Urinary bladder (tissue), 3 donors: ENCODE measurements at regions not wholly inside any gene's neighbourhood (a gene's known extent, or its start where the extent isn't known, plus 50 kb on each side); places are given as distances from the start of the nearest gene placed in this dataset.
"Not testable (repeated sequence)": the region's sequence is repeated elsewhere in the genome, so short reads cannot be mapped to it uniquely, and the experiment has no call there.

Experiments
- DNase-seq: peaks from one replicate; pipeline ENCODE4 v3.0.0-alpha.2; 2015; ENCODE audit errors: extremely low spot score
- H3K27ac ChIP-seq: one replicate; pipeline ENCODE4 v1.5.1; 2013; ENCODE audit warnings: low read depth, mild to moderate bottlenecking, moderate library complexity
- H3K36me3 ChIP-seq: one replicate; pipeline ENCODE4 v1.6.1; 2013; ENCODE audit warnings: mild to moderate bottlenecking, moderate library complexity; ENCODE audit not compliant: insufficient read depth
- H3K4me1 ChIP-seq: one replicate; pipeline ENCODE4 v1.6.1; 2013; ENCODE audit warnings: mild to moderate bottlenecking, moderate library complexity; ENCODE audit not compliant: insufficient read depth
- H3K4me3 ChIP-seq: one replicate; pipeline ENCODE4 v1.5.1; 2013; ENCODE audit warnings: low read depth, low read length
- WGBS: extraction: QIAGEN DNeasy Blood & Tissue Kit; methylation state at CpG from one replicate; pipeline ENCODE4 v1.1.7; 2013; 5-methylcytosine and 5-hydroxymethylcytosine counted together
- donor health status: healthy with polysubstance abuse.
- donor health status: healthy.

GRCh38 chr2:111239581-111240249 is 119.0 kb downstream of the BCL2L11 start:
- no peak for DNase-seq
- H3K36me3 ChIP-seq = no peaks in the 10 kb centered on the region
- no peak overlapping the region for H3K27ac ChIP-seq
- H3K4me1 ChIP-seq = no peaks in the 10 kb centered on the region
- H3K4me3 ChIP-seq = no peak overlapping the region
- WGBS = 96% methylated on average over 3 of the region's 3 CpGs

- Histone ChIP-seq H3K4me1 (no peaks in the 10 kb centered on the region), H3K4me3 (no peak overlapping the region), H3K36me3 (no peaks in the 10 kb centered on the region), H3K27ac (no peak overlapping the region)
- DNase-seq = no peak
Measured at GRCh38 chr2:111243295-111243694, 122.6 kb downstream of the BCL2L11 start.

- no peaks in the 10 kb centered on the region for H3K36me3 ChIP-seq
Measured at GRCh38 chr2:111244864-111245263, 124.2 kb downstream of the BCL2L11 start.

GRCh38 chr2:111246620-111247061 is 125.9 kb downstream of the BCL2L11 start:
- Histone ChIP-seq H3K4me3 (no peak overlapping the region), H3K4me1 (no peaks in the 10 kb centered on the region), H3K36me3 (no peaks in the 10 kb centered on the region), H3K27ac (no peak overlapping the region)
- WGBS = 79% methylated on average over 4 of the region's 4 CpGs
- no peak for DNase-seq

More at GRCh38 chr2:111244864-111245263, 124.2 kb downstream of the BCL2L11 start:
- DNase-seq = no peak
- H3K4me3 ChIP-seq = no peak overlapping the region
- WGBS = 95% methylated on average over 3 of the region's 3 CpGs
- H3K4me1 ChIP-seq = no peaks in the 10 kb centered on the region
- H3K27ac ChIP-seq = no peak overlapping the region

- WGBS = 95% methylated on average over 2 of the region's 2 CpGs
- no peak for DNase-seq
- no peak overlapping the region for H3K27ac ChIP-seq
- H3K4me3 ChIP-seq = no peak overlapping the region
- no peaks in the 10 kb centered on the region for H3K4me1 ChIP-seq
- H3K36me3 ChIP-seq = no peaks in the 10 kb centered on the region
Measured at GRCh38 chr2:111247491-111247890, 126.8 kb downstream of the BCL2L11 start.

GRCh38 chr2:111249806-111250205 is 129.1 kb downstream of the BCL2L11 start:
- Histone ChIP-seq H3K4me3 (no peak overlapping the region), H3K4me1 (no peaks in the 10 kb centered on the region), H3K36me3 (no peaks in the 10 kb centered on the region), H3K27ac (no peak overlapping the region)
- no peak for DNase-seq

- DNase-seq = no peak
- no peak overlapping the region for H3K4me3 ChIP-seq
Measured at GRCh38 chr2:111250448-111251030, 129.8 kb downstream of the BCL2L11 start.

GRCh38 chr2:111251711-111252110 is 131.0 kb downstream of the BCL2L11 start:
- no peak for DNase-seq
- no peaks in the 10 kb centered on the region for H3K4me1 ChIP-seq
- no peak overlapping the region for H3K27ac ChIP-seq
- WGBS = 74% methylated on average over 3 of the region's 3 CpGs
- no peak overlapping the region for H3K4me3 ChIP-seq
- H3K36me3 ChIP-seq = no peaks in the 10 kb centered on the region

More at GRCh38 chr2:111250448-111251030, 129.8 kb downstream of the BCL2L11 start:
- Histone ChIP-seq H3K4me1 (no peaks in the 10 kb centered on the region), H3K36me3 (no peaks in the 10 kb centered on the region), H3K27ac (no peak overlapping the region)
- 64% methylated on average over 1 of the region's 1 CpG for WGBS

GRCh38 chr2:111252436-111252835 is 131.7 kb downstream of the BCL2L11 start:
- H3K36me3 ChIP-seq = no peaks in the 10 kb centered on the region
- H3K4me3 ChIP-seq = no peak overlapping the region
- no peaks in the 10 kb centered on the region for H3K4me1 ChIP-seq
- no peak for DNase-seq
- no peak overlapping the region for H3K27ac ChIP-seq

GRCh38 chr2:111254916-111255315 is 134.2 kb downstream of the BCL2L11 start:
- not testable (repeated sequence) for DNase-seq, H3K36me3 ChIP-seq, H3K27ac ChIP-seq, H3K4me3 ChIP-seq, H3K4me1 ChIP-seq
- 81% methylated on average over 5 of the region's 6 CpGs for WGBS

GRCh38 chr2:111256628-111257027 is 135.9 kb downstream of the BCL2L11 start:
- WGBS = 60% methylated on average over 1 of the region's 1 CpG
- H3K4me1 ChIP-seq, H3K36me3 ChIP-seq, DNase-seq, H3K4me3 ChIP-seq, H3K27ac ChIP-seq: not testable (repeated sequence)

GRCh38 chr2:111257607-111258006 is 136.9 kb downstream of the BCL2L11 start:
- not testable (repeated sequence) for H3K4me3 ChIP-seq, H3K36me3 ChIP-seq, H3K4me1 ChIP-seq, H3K27ac ChIP-seq, DNase-seq
- 94% methylated on average over 1 of the region's 1 CpG for WGBS

- not testable (repeated sequence) for H3K27ac ChIP-seq, H3K4me3 ChIP-seq, H3K4me1 ChIP-seq, H3K36me3 ChIP-seq, DNase-seq
- 94% methylated on average over 1 of the region's 1 CpG for WGBS
Measured at GRCh38 chr2:111258318-111258717, 137.6 kb downstream of the BCL2L11 start.

GRCh38 chr2:111262627-111263379 is 142.1 kb downstream of the BCL2L11 start:
- H3K27ac ChIP-seq, DNase-seq, H3K4me1 ChIP-seq, H3K4me3 ChIP-seq, H3K36me3 ChIP-seq: not testable (repeated sequence)
- 39% methylated on average over 6 of the region's 9 CpGs for WGBS
